H1 (cell line): ENCODE measurements at regions not wholly inside any gene's neighbourhood (a gene's known extent, or its start where the extent isn't known, plus 50 kb on each side); places are given as distances from the start of the nearest gene placed in this dataset.

Experiments
- CTCF ChIA-PET: fragments of 300-600 bp; sonication (Branson Sonifier 250); formaldehyde crosslinking; loops from one replicate; lab custom pipeline; 2021; ENCODE audit not compliant: partially characterized antibody; lab: Charles Lee
- POLR2A ChIA-PET: fragments of 300-600 bp; sonication (Branson Sonifier 250); formaldehyde crosslinking; loops from one replicate; lab custom pipeline; 2021; ENCODE audit warnings: inconsistent platforms; ENCODE audit not compliant: partially characterized antibody; lab: Charles Lee
- DNase-seq, 2 experiments: peaks; one replicate each; pipeline versions ENCODE4 v3.0.0 to v3.0.0-alpha.2; 2010 to 2022; ENCODE audit warnings: low spot score in 2 of 2, low read depth in 1 of 2, mixed read lengths in 1 of 2
- FAIRE-seq: peaks from 2 replicates; lab custom pipeline; 2011; peaks lifted over from hg19 to GRCh38; lab: Jason Lieb, UNC
- H2AFZ ChIP-seq: 2 replicates; pipeline ENCODE4 v1.8.1; 2012; ENCODE audit warnings: low read length, inconsistent platforms
- H2AK5ac ChIP-seq: 2 replicates; pipeline ENCODE4 v1.6.1; 2013; ENCODE audit warnings: low read depth, low read length
- H2BK120ac ChIP-seq: replicated peaks from 2 replicates; pipeline ENCODE3; 2013; ENCODE audit warnings: low read depth, low read length, inconsistent platforms
- H2BK12ac ChIP-seq: 2 replicates; pipeline ENCODE4 v1.6.1; 2013; ENCODE audit warnings: low read depth, low read length
- H2BK15ac ChIP-seq: 2 replicates; pipeline ENCODE4 v1.6.1; 2013; ENCODE audit warnings: low read length
- H2BK20ac ChIP-seq: 2 replicates; pipeline ENCODE4 v1.6.1; 2013; ENCODE audit warnings: low read length
- H2BK5ac ChIP-seq: 2 replicates; pipeline ENCODE4 v1.6.1; 2013; ENCODE audit warnings: low read depth, low read length
- H3K14ac ChIP-seq: 2 replicates; pipeline ENCODE4 v1.6.1; 2013; ENCODE audit warnings: inconsistent platforms; ENCODE audit not compliant: insufficient read length
- H3K18ac ChIP-seq: 2 replicates; pipeline ENCODE4 v1.6.1; 2013; ENCODE audit warnings: low read length; ENCODE audit errors: extremely low read depth
- H3K23ac ChIP-seq: 2 replicates; pipeline ENCODE4 v1.6.1; 2013; ENCODE audit warnings: inconsistent platforms; ENCODE audit not compliant: insufficient read length
- H3K23me2 ChIP-seq: 2 replicates; pipeline ENCODE4 v1.6.1; 2013; ENCODE audit warnings: low read depth, low read length
- H3K27ac ChIP-seq: 2 replicates; pipeline ENCODE4 v1.6.1; 2011; ENCODE audit warnings: low read depth, low read length, inconsistent platforms
- H3K27me3 ChIP-seq, 4 experiments: replicated peaks in 1 of 4; 1 replicate in 1 of 4; 2 replicates in 3 of 4; pipeline versions ENCODE4 v1.6.1 to v1.8.1; 2011 to 2013; ENCODE audit warnings: low read length in 3 of 4, mild to moderate bottlenecking in 3 of 4, inconsistent platforms in 2 of 4, mixed read lengths in 2 of 4, moderate library complexity in 1 of 4; ENCODE audit not compliant: control insufficient read depth in 3 of 4, insufficient read depth in 3 of 4; ENCODE audit errors: extremely low read depth in 1 of 4
- H3K36me3 ChIP-seq, 4 experiments: 2 replicates each; pipeline versions ENCODE4 v1.6.1 to v1.8.1; 2011 to 2013; ENCODE audit warnings: mild to moderate bottlenecking in 4 of 4, low read length in 3 of 4, moderate library complexity in 2 of 4, control low read depth in 1 of 4, inconsistent platforms in 1 of 4; ENCODE audit not compliant: insufficient read depth in 4 of 4, control insufficient read depth in 2 of 4
- H3K4ac ChIP-seq: replicated peaks from 2 replicates; pipeline ENCODE3; 2013; ENCODE audit warnings: low read length, low read depth, mixed read lengths, inconsistent platforms; ENCODE audit not compliant: insufficient read length
- H3K4me1 ChIP-seq, 4 experiments: replicated peaks in 1 of 4; 1 replicate in 1 of 4; 2 replicates in 3 of 4; pipeline versions ENCODE4 v1.6.1 to v1.8.1; 2011 to 2013; ENCODE audit warnings: low read length in 3 of 4, inconsistent platforms in 2 of 4, mixed read lengths in 1 of 4; ENCODE audit not compliant: insufficient read depth in 4 of 4, control insufficient read depth in 3 of 4
- H3K4me2 ChIP-seq, 2 experiments: 2 replicates each; pipeline versions ENCODE4 v1.6.1 to v1.8.1; 2011 to 2013; ENCODE audit warnings: low read depth in 2 of 2, low read length in 2 of 2, control low read depth in 1 of 2, inconsistent platforms in 1 of 2, mild to moderate bottlenecking in 1 of 2; ENCODE audit not compliant: insufficient read depth in 1 of 2
- H3K4me3 ChIP-seq, 4 experiments: fragments of 200-600, 300-600 bp in 1 of 4; sonication (generic), shearing (Covaris generic), sonication (Bioruptor Twin) in 1 of 4; 2 replicates each; pipeline versions ENCODE4 v1.5.1 to v1.8.1; 2011 to 2016; ENCODE audit warnings: low read length in 4 of 4, low read depth in 3 of 4, control low read depth in 2 of 4, inconsistent platforms in 2 of 4, mild to moderate bottlenecking in 2 of 4, mixed read lengths in 1 of 4, moderate library complexity in 1 of 4; ENCODE audit not compliant: insufficient read depth in 2 of 4; ENCODE audit errors: extremely low read depth in 1 of 4
- H3K56ac ChIP-seq: replicated peaks from 2 replicates; pipeline ENCODE3; 2013; ENCODE audit warnings: low read depth, mild to moderate bottlenecking, mixed read lengths, low read length, inconsistent platforms; ENCODE audit not compliant: insufficient read length
- H3K79me1 ChIP-seq: 2 replicates; pipeline ENCODE4 v1.6.1; 2013; ENCODE audit warnings: low read depth, low read length, control low read depth
- H3K79me2 ChIP-seq, 2 experiments: 2 replicates each; pipeline versions ENCODE4 v1.6.1 to v1.8.1; 2012 to 2013; ENCODE audit warnings: low read length in 2 of 2, mild to moderate bottlenecking in 2 of 2, inconsistent platforms in 1 of 2; ENCODE audit not compliant: insufficient read depth in 2 of 2, control insufficient read depth in 1 of 2
- H3K9ac ChIP-seq, 4 experiments: replicated peaks in 1 of 4; 1 replicate in 1 of 4; 2 replicates in 3 of 4; pipeline versions ENCODE4 v1.6.1 to v1.8.1; 2011 to 2013; ENCODE audit warnings: low read depth in 3 of 4, low read length in 3 of 4, control low read depth in 2 of 4, mild to moderate bottlenecking in 2 of 4, moderate library complexity in 2 of 4, inconsistent platforms in 1 of 4; ENCODE audit errors: extremely low read depth in 1 of 4
- H3K9me3 ChIP-seq, 2 experiments: 2 replicates each; pipeline versions ENCODE4 v1.6.1 to v1.8.1; 2012 to 2013; ENCODE audit warnings: mild to moderate bottlenecking in 2 of 2, moderate library complexity in 2 of 2, control low read depth in 1 of 2, inconsistent platforms in 1 of 2, low read depth in 1 of 2, low read length in 1 of 2, mixed read lengths in 1 of 2; ENCODE audit not compliant: insufficient read depth in 2 of 2
- H4K20me1 ChIP-seq, 2 experiments: replicated peaks in 1 of 2; 2 replicates each; pipeline versions ENCODE3 to v1.8.1; 2011 to 2013; ENCODE audit warnings: inconsistent platforms in 2 of 2, low read length in 2 of 2, mild to moderate bottlenecking in 1 of 2; ENCODE audit not compliant: insufficient read depth in 2 of 2, control insufficient read depth in 1 of 2
- H4K5ac ChIP-seq: 2 replicates; pipeline ENCODE4 v1.6.1; 2013; ENCODE audit warnings: low read length, low read depth, mixed read lengths, inconsistent platforms; ENCODE audit not compliant: insufficient read length
- H4K8ac ChIP-seq: 2 replicates; pipeline ENCODE4 v1.8.0; 2013; ENCODE audit warnings: mild to moderate bottlenecking, moderate library complexity, low read length, inconsistent platforms; ENCODE audit not compliant: insufficient read depth; ENCODE audit errors: extremely low read depth
- H4K91ac ChIP-seq: replicated peaks from 2 replicates; pipeline ENCODE3; 2013; ENCODE audit warnings: low read length, mixed read lengths, inconsistent platforms; ENCODE audit not compliant: insufficient read length
- ATF3 ChIP-seq: IDR thresholded peaks from 2 replicates; pipeline ENCODE4 v1.6.1; 2011; ENCODE audit warnings: low read depth, mild to moderate bottlenecking, low read length; ENCODE audit not compliant: insufficient read depth
- BRCA1 ChIP-seq: IDR thresholded peaks from 2 replicates; pipeline ENCODE4 v1.6.1; 2012; ENCODE audit warnings: low read depth, low read length, improper control_type of control experiment
- CTBP2 ChIP-seq: IDR thresholded peaks from 2 replicates; pipeline ENCODE4 v1.7.0; 2011; ENCODE audit warnings: borderline replicate concordance, mild to moderate bottlenecking, moderate library complexity, mixed read lengths, low read length; ENCODE audit not compliant: insufficient read depth, insufficient read length
- HDAC6 ChIP-seq: IDR thresholded peaks from one replicate; pipeline ENCODE4 v1.7.1; 2012; ENCODE audit warnings: low read depth, mild to moderate bottlenecking, inconsistent platforms, low read length, moderate library complexity
- KDM4A ChIP-seq: IDR thresholded peaks from one replicate; pipeline ENCODE4 v1.7.1; 2012; ENCODE audit warnings: low read depth, mild to moderate bottlenecking, moderate library complexity, low read length, inconsistent platforms; ENCODE audit not compliant: severe bottlenecking
- NANOG ChIP-seq: IDR thresholded peaks from 2 replicates; pipeline ENCODE4 v1.6.1; 2011; ENCODE audit warnings: low read length, low read depth, mild to moderate bottlenecking, inconsistent platforms; ENCODE audit not compliant: insufficient read depth, poor library complexity, severe bottlenecking
- RNF2 ChIP-seq: fragments of 200-900, 300-1000 bp; sonication (generic); IDR thresholded peaks from 2 replicates; pipeline ENCODE4 v1.7.1; 2016; ENCODE audit warnings: borderline replicate concordance, low read depth, mild to moderate bottlenecking, antibody characterized with exemption, low read length; ENCODE audit not compliant: poor library complexity, severe bottlenecking; ENCODE audit errors: missing control alignments
- SIRT6 ChIP-seq: IDR thresholded peaks from one replicate; pipeline ENCODE4 v1.7.1; 2012; ENCODE audit warnings: low read length, inconsistent platforms
- TAF7 ChIP-seq: optimal IDR thresholded peaks from 2 replicates; pipeline ENCODE3; 2011; ENCODE audit warnings: low read depth, mild to moderate bottlenecking, inconsistent platforms, low read length, moderate library complexity, borderline replicate concordance
- ZNF274 ChIP-seq: IDR thresholded peaks from 2 replicates; pipeline ENCODE4 v1.7.0; 2012; ENCODE audit warnings: low read length, borderline replicate concordance; ENCODE audit errors: extremely low read depth
- WGBS, 2 experiments: shearing (Covaris generic) in 1 of 2; methylation state at CpG; one replicate each; pipeline versions ENCODE4 v1.1.6 to v1.1.7; 2013 to 2015; ENCODE audit warnings: low lambda C conversion rate in 2 of 2, mixed read lengths in 2 of 2, inconsistent platforms in 1 of 2, low coverage in 1 of 2, missing lambda C conversion rate in 1 of 2; ENCODE audit not compliant: insufficient replicate concordance in 2 of 2, insufficient coverage in 1 of 2, insufficient read length in 1 of 2; ENCODE audit errors: extremely low coverage in 1 of 2, missing lambda C conversion rate in 1 of 2; 5-methylcytosine and 5-hydroxymethylcytosine counted together
- TF ChIP-seq, protein P1 (sequence below): IDR thresholded peaks from 2 replicates; pipeline ENCODE4 v1.6.1; 2011; ENCODE audit warnings: low read length, improper control_type of control experiment

GRCh38 chr11:131295986-131296385 lies 74.4 kb upstream of the NTM start:
- POLR2A ChIA-PET: interaction anchor here (1.0 to 2.2 kb wide), 7 partner anchors 9 to 43 kb away, joined by 3 to 8 read pairs (median 4); no protein-coding TSS in a partner anchor
- no peak for FAIRE-seq
- TF ChIP-seq KDM4A (no peak), SIRT6 (no peak), BRCA1 (no peak), ZNF274 (no peak), NANOG (no peak), ATF3 (no peak), RNF2 (no peak), CTBP2 (no peak), HDAC6 (no peak), TAF7 (no peak)
- TF ChIP-seq, protein P1, sequence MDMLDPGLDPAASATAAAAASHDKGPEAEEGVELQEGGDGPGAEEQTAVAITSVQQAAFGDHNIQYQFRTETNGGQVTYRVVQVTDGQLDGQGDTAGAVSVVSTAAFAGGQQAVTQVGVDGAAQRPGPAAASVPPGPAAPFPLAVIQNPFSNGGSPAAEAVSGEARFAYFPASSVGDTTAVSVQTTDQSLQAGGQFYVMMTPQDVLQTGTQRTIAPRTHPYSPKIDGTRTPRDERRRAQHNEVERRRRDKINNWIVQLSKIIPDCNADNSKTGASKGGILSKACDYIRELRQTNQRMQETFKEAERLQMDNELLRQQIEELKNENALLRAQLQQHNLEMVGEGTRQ: no peak

More at GRCh38 chr11:131295986-131296385, 74.4 kb upstream of the NTM start:
- Histone ChIP-seq H3K27me3 (no peaks in the 10 kb centered on the region), H3K23ac (no peak overlapping the region), H3K9ac (no peak overlapping the region), H2BK15ac (no peak overlapping the region), H2BK12ac (no peak overlapping the region), H3K56ac (no peak overlapping the region), H3K4ac (no peak overlapping the region), H4K91ac (no peak overlapping the region), H3K79me2 (peaks cover 0 to 29% of the 10 kb centered on the region in 2 experiments; a peak in 3 of 4 replicates), H3K23me2 (no peaks in the 10 kb centered on the region), H3K18ac (no peak overlapping the region), H2BK5ac (no peak overlapping the region), H3K14ac (no peak overlapping the region), H3K79me1 (peaks cover 15% of the 10 kb centered on the region), H3K36me3 (peaks cover 0 to 20% (median 4%) of the 10 kb centered on the region in 4 experiments; a peak in 6 of 8 replicates), H4K5ac (no peak overlapping the region), H3K4me1 (peaks cover 1 to 6% (median 2%) of the 10 kb centered on the region in 4 experiments; a peak in 5 of 7 replicates), H2AFZ (no peak overlapping the region), H4K8ac (no peak overlapping the region), H4K20me1 (peaks cover 0 to 2% of the 10 kb centered on the region in 2 experiments), H2BK120ac (no peak overlapping the region), H2BK20ac (no peak overlapping the region), H3K9me3 (no peaks in the 10 kb centered on the region), H2AK5ac (no peak overlapping the region), H3K4me2 (no peak overlapping the region), H3K4me3 (no peak overlapping the region), H3K27ac (no peak overlapping the region)
- DNase-seq: no peak
- CTCF ChIA-PET: interaction anchor here (0.5 to 1.9 kb wide), 8 partner anchors 9 to 326 kb away, joined by 3 to 8 read pairs (median 4); no protein-coding TSS in a partner anchor
- WGBS, 2 experiments: 96% methylated on average over 5 of the region's 5 CpGs; no CpG with 5 or more reads in 1 of the 2 experiments
